A673 (cell line): ENCODE measurements at regions not wholly inside any gene's neighbourhood (a gene's known extent, or its start where the extent isn't known, plus 50 kb on each side); places are given as distances from the start of the nearest gene placed in this dataset.

Experiments
- BruUV-seq: library from RNA; stranded (reverse); fragments of 400-500 nt; replicated peaks from 2 replicates; lab custom pipeline; 2021; lab: Mats Ljungman, UMichigan
- CTCF ChIA-PET: fragments of 300-600 bp; sonication (Branson Sonifier 250); formaldehyde crosslinking; loops from one replicate; lab custom pipeline; 2022; ENCODE audit warnings: antibody characterized with exemption; lab: Charles Lee
- POLR2A ChIA-PET: fragments of 300-600 bp; sonication (Branson Sonifier 250); formaldehyde crosslinking; loops from one replicate; lab custom pipeline; 2022; ENCODE audit warnings: antibody characterized with exemption; ENCODE audit not compliant: low non-redundant PET; lab: Charles Lee
- DNase-seq: peaks from one replicate; pipeline ENCODE4 v3.0.0-alpha.2; 2015; ENCODE audit warnings: low spot score
- H3K27ac ChIP-seq: fragments of 200-600 bp; sonication (generic); 2 replicates; pipeline ENCODE4 v1.5.1; 2016; ENCODE audit warnings: mixed run types, low read depth, mild to moderate bottlenecking, mixed read lengths, antibody characterized with exemption, low read length; ENCODE audit not compliant: poor library complexity, severe bottlenecking
- H3K27me3 ChIP-seq: fragments of 200-600 bp; sonication (generic); replicated peaks from 2 replicates; pipeline ENCODE4 v1.6.1; 2017; ENCODE audit warnings: mixed run types, low read depth, mild to moderate bottlenecking, mixed read lengths, antibody characterized with exemption, low read length; ENCODE audit not compliant: insufficient read depth, poor library complexity
- H3K36me3 ChIP-seq: fragments of 200-600 bp; sonication (generic); 2 replicates; pipeline ENCODE4 v1.6.1; 2016; ENCODE audit warnings: mixed run types, mild to moderate bottlenecking, mixed read lengths, antibody characterized with exemption, low read length; ENCODE audit not compliant: insufficient read depth, poor library complexity, severe bottlenecking
- H3K4me1 ChIP-seq: fragments of 200-600 bp; sonication (generic); 2 replicates; pipeline ENCODE4 v1.6.1; 2017; ENCODE audit warnings: mixed run types, mild to moderate bottlenecking, mixed read lengths, antibody characterized with exemption, low read length; ENCODE audit not compliant: insufficient read depth, poor library complexity, severe bottlenecking
- H3K4me3 ChIP-seq: fragments of 200-600 bp; sonication (generic); 2 replicates; pipeline ENCODE4 v1.5.1; 2016; ENCODE audit warnings: low read depth, mixed run types, mild to moderate bottlenecking, mixed read lengths, low read length; ENCODE audit not compliant: poor library complexity, severe bottlenecking
- H3K9me3 ChIP-seq: fragments of 200-600 bp; sonication (generic); 2 replicates; pipeline ENCODE4 v1.6.1; 2016; ENCODE audit warnings: mixed run types, low read depth, mild to moderate bottlenecking, mixed read lengths, antibody characterized with exemption, low read length; ENCODE audit not compliant: poor library complexity, severe bottlenecking
- CTCF ChIP-seq: fragments of 300-800, 200-600 bp; sonication (generic); conservative IDR thresholded peaks from 2 replicates; pipeline ENCODE4 v1.5.1; 2017; ENCODE audit warnings: low read depth, mild to moderate bottlenecking, antibody characterized with exemption, low read length, moderate library complexity, mixed read lengths
- EZH2 ChIP-seq: fragments of 200-600 bp; sonication (generic); IDR thresholded peaks from 2 replicates; pipeline ENCODE4 v1.6.1; 2017; ENCODE audit warnings: borderline replicate concordance, low read depth, mild to moderate bottlenecking, mixed read lengths, antibody characterized with exemption, low read length; ENCODE audit not compliant: poor library complexity, severe bottlenecking
- intact Hi-C: fragments of 100-400 bp; cut with micrococcal nuclease; formaldehyde crosslinking; loops from one replicate; pipeline ENCODE4 v1.10.0; 2022; ENCODE audit not compliant: unreplicated experiment

- Histone ChIP-seq H3K27me3 (no peaks in the 10 kb centered on the region), H3K4me1 (no peaks in the 10 kb centered on the region), H3K27ac (no peak overlapping the region), H3K9me3 (peaks cover under 1% of the 10 kb centered on the region), H3K36me3 (no peaks in the 10 kb centered on the region), H3K4me3 (no peak overlapping the region)
- ChIA-PET CTCF (no interaction called here), POLR2A (no interaction called here)
- no peak for DNase-seq
- BruUV-seq, result no TSS peak
- TF ChIP-seq EZH2 (no peak), CTCF (no peak)
- intact Hi-C loops, result no loop called here
Measured at GRCh38 chr16:72679856-72680255, 368.1 kb downstream of the ZFHX3 start.

- no TSS peak for BruUV-seq
- POLR2A ChIA-PET, result no interaction called here
Measured at GRCh38 chr16:72677662-72678447, 370.1 kb downstream of the ZFHX3 start.

GRCh38 chr16:72673118-72673517, 374.8 kb downstream of the ZFHX3 start:
- Histone ChIP-seq H3K27ac (no peak overlapping the region), H3K9me3 (peaks cover 37% of the 10 kb centered on the region), H3K36me3 (no peaks in the 10 kb centered on the region), H3K27me3 (no peaks in the 10 kb centered on the region), H3K4me1 (no peaks in the 10 kb centered on the region), H3K4me3 (no peak overlapping the region)
- TF ChIP-seq EZH2 (no peak), CTCF (no peak)
- POLR2A ChIA-PET, result no interaction called here
- CTCF ChIA-PET, result no interaction called here
- intact Hi-C loops, result no loop called here
- DNase-seq, result peak; percentile 28
- no TSS peak for BruUV-seq

More at GRCh38 chr16:72677662-72678447, 370.1 kb downstream of the ZFHX3 start:
- DNase-seq, result no peak
- Histone ChIP-seq H3K4me1 (no peaks in the 10 kb centered on the region), H3K36me3 (no peaks in the 10 kb centered on the region), H3K4me3 (no peak overlapping the region), H3K9me3 (peaks cover 14% of the 10 kb centered on the region), H3K27me3 (no peaks in the 10 kb centered on the region), H3K27ac (no peak overlapping the region)
- CTCF ChIA-PET, result no interaction called here
- TF ChIP-seq EZH2 (no peak), CTCF (no peak)
- intact Hi-C loops, result no loop called here
